HEK293 (cell line): ENCODE measurements at regions not wholly inside any gene's neighbourhood (a gene's known extent, or its start where the extent isn't known, plus 50 kb on each side); places are given as distances from the start of the nearest gene placed in this dataset.

Experiments used
- CTCF ChIP-seq: fragments of 450-650 bp; formaldehyde crosslinking; IDR thresholded peaks from 2 replicates; pipeline ENCODE4 v1.5.1; 2016; ENCODE audit warnings: missing biosample characterization, missing genetic modification characterization
- ZNF391 ChIP-seq: fragments of 450-650 bp; formaldehyde crosslinking; IDR thresholded peaks from 2 replicates; pipeline ENCODE4 v1.5.1; 2016; ENCODE audit warnings: low read depth, missing biosample characterization, missing genetic modification characterization, borderline replicate concordance

GRCh38 chr12:118582863-118583262 lies 206.5 kb downstream of the SUDS3 start:
- TF ChIP-seq ZNF391 (no peak), CTCF (tag by site-specific recombination) (no peak)
